ENCODE measurements at regions not wholly inside any gene's neighbourhood (a gene's known extent, or its start where the extent isn't known, plus 50 kb on each side); places are given as distances from the start of the nearest gene placed in this dataset.

DNA sequence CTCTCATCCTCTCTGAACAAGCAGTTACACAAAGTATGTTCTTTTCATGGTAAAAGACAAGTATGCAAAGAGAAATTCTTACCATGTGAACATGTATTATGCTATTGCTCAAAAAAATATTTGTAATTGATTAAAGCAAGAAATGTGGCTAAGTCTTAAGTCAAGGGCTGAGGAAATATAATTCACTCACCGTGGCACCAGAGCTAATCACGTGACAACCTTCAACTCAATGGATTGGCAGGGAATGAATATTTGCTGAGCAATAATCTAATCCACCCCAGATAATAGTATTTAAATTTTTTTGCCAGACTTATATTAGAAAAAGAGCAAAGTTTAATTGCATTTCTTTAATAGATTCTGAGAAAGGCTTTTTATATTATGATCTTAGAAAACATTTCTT lies 310.2 kb downstream of the HS3ST1 start:
- peaks cover 20% of the 10 kb centered on the region; the same call in 1 of the 2 replicates for H3K36me3 ChIP-seq (ENCODE audit: insufficient read depth, low read length)
- H3K4me2 ChIP-seq (ENCODE audit: low read depth, low read length, poor library complexity, severe bottlenecking): no peak overlapping the region
- H3K4me3 ChIP-seq (ENCODE audit: low read length, poor library complexity, severe bottlenecking): no peak overlapping the region
- H3K4me1 ChIP-seq (ENCODE audit: insufficient read depth, low read length, poor library complexity, severe bottlenecking): peaks cover 20% of the 10 kb centered on the region
- no peaks in the 10 kb centered on the region for H3K9me3 ChIP-seq (ENCODE audit: insufficient read depth, low read depth, low read length)
- no peak overlapping the region for H3K9ac ChIP-seq (ENCODE audit: low read depth, low read length, poor library complexity, severe bottlenecking)
- no peak overlapping the region for H2AFZ ChIP-seq (ENCODE audit: low read length)
- H3K27me3 ChIP-seq (ENCODE audit: insufficient read depth, low read length, poor library complexity, severe bottlenecking): no peaks in the 10 kb centered on the region
- no peak for TF ChIP-seq EZH2phosphoT487 (IDR thresholded peaks at IDR 0.05; ENCODE audit: borderline replicate concordance)
- TF ChIP-seq, protein P1, sequence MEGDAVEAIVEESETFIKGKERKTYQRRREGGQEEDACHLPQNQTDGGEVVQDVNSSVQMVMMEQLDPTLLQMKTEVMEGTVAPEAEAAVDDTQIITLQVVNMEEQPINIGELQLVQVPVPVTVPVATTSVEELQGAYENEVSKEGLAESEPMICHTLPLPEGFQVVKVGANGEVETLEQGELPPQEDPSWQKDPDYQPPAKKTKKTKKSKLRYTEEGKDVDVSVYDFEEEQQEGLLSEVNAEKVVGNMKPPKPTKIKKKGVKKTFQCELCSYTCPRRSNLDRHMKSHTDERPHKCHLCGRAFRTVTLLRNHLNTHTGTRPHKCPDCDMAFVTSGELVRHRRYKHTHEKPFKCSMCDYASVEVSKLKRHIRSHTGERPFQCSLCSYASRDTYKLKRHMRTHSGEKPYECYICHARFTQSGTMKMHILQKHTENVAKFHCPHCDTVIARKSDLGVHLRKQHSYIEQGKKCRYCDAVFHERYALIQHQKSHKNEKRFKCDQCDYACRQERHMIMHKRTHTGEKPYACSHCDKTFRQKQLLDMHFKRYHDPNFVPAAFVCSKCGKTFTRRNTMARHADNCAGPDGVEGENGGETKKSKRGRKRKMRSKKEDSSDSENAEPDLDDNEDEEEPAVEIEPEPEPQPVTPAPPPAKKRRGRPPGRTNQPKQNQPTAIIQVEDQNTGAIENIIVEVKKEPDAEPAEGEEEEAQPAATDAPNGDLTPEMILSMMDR (conservative IDR thresholded peaks at IDR 0.05; ENCODE audit: low read length): no peak
- H3K79me2 ChIP-seq (ENCODE audit: insufficient read depth, low read length): no peaks in the 10 kb centered on the region
- H3K9me2 ChIP-seq (replicated peaks; ENCODE audit: low read depth, low read length): no peaks in the 10 kb centered on the region
- H3F3A ChIP-seq (ENCODE audit: low read depth): no peaks in the 10 kb centered on the region
- no peaks in the 10 kb centered on the region for H4K20me1 ChIP-seq (ENCODE audit: insufficient read depth, low read length, poor library complexity, severe bottlenecking)

DNA sequence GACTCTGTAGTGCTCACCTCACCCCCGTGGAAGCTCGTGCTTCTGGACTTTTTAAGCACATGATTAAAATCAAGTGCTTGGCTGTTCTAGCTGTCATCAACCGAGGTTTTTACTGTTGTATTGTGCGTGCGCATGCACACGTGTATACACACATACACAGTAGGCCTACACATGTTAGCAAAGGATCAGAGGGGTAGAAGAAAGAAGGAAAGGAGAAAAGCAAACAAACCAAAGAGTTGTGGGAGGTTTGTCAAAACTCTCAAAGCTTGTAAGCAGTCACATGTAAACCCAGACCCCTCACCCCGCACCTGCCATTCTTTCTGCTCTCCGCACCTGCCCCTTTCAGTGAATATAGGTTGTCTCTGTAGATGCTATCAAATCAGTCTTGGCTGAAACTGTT lies 311.8 kb downstream of the HS3ST1 start:
- Histone ChIP-seq H3K79me2 (ENCODE audit: insufficient read depth, low read length) (no peaks in the 10 kb centered on the region), H2AFZ (ENCODE audit: low read length) (no peak overlapping the region), H3K36me3 (ENCODE audit: insufficient read depth, low read length) (peaks cover 15% of the 10 kb centered on the region; the same call in 1 of the 2 replicates), H3K9me2 (replicated peaks; ENCODE audit: low read depth, low read length) (no peaks in the 10 kb centered on the region), H3F3A (ENCODE audit: low read depth) (no peaks in the 10 kb centered on the region), H3K4me2 (ENCODE audit: low read depth, low read length, poor library complexity, severe bottlenecking) (no peak overlapping the region), H3K27me3 (ENCODE audit: insufficient read depth, low read length, poor library complexity, severe bottlenecking) (no peaks in the 10 kb centered on the region), H3K9me3 (ENCODE audit: insufficient read depth, low read depth, low read length) (no peaks in the 10 kb centered on the region), H3K4me3 (ENCODE audit: low read length, poor library complexity, severe bottlenecking) (no peak overlapping the region), H3K9ac (ENCODE audit: low read depth, low read length, poor library complexity, severe bottlenecking) (no peak overlapping the region), H4K20me1 (ENCODE audit: insufficient read depth, low read length, poor library complexity, severe bottlenecking) (no peaks in the 10 kb centered on the region), H3K4me1 (ENCODE audit: insufficient read depth, low read length, poor library complexity, severe bottlenecking) (peaks cover 26% of the 10 kb centered on the region)
- TF ChIP-seq, protein P1 (conservative IDR thresholded peaks at IDR 0.05; ENCODE audit: low read length): no peak
- TF ChIP-seq EZH2phosphoT487 (IDR thresholded peaks at IDR 0.05; ENCODE audit: borderline replicate concordance): no peak

DNA sequence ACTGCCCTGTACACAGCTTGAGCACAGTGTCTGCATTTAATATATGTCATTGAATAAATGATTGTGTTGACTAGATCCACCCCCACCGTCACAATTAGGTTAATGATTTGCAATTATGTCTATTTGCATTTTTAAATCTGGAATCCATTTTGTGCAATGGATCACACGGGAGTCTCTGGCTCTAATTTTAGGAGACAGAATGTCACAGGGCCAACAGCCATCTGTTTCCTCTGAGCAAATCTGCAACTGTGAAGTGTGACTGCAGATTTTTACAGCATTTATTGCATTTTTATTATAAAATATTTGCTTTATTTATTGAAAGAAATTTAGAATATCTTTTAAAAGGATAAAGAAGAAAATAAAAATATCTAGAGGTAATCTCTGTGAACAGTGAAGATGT lies 316.8 kb downstream of the HS3ST1 start:
- Histone ChIP-seq H3K4me2 (ENCODE audit: low read depth, low read length, poor library complexity, severe bottlenecking) (no peak overlapping the region), H3K36me3 (ENCODE audit: insufficient read depth, low read length) (0 out of 2 replicates have a peak, but pooled peaks cover 6% of the 10 kb centered on the region), H3K27me3 (ENCODE audit: insufficient read depth, low read length, poor library complexity, severe bottlenecking) (no peaks in the 10 kb centered on the region)

More for the DNA sequence above, 316.8 kb downstream of the HS3ST1 start:
- Histone ChIP-seq H2AFZ (ENCODE audit: low read length) (no peak overlapping the region), H3K9me2 (replicated peaks; ENCODE audit: low read depth, low read length) (no peaks in the 10 kb centered on the region), H3F3A (ENCODE audit: low read depth) (no peaks in the 10 kb centered on the region), H3K79me2 (ENCODE audit: insufficient read depth, low read length) (peaks cover 8% of the 10 kb centered on the region; the same call in 1 of the 2 replicates), H3K9ac (ENCODE audit: low read depth, low read length, poor library complexity, severe bottlenecking) (no peak overlapping the region), H3K9me3 (ENCODE audit: insufficient read depth, low read depth, low read length) (no peaks in the 10 kb centered on the region), H3K4me1 (ENCODE audit: insufficient read depth, low read length, poor library complexity, severe bottlenecking) (peaks cover 33% of the 10 kb centered on the region), H4K20me1 (ENCODE audit: insufficient read depth, low read length, poor library complexity, severe bottlenecking) (no peaks in the 10 kb centered on the region), H3K4me3 (ENCODE audit: low read length, poor library complexity, severe bottlenecking) (no peak overlapping the region)
- TF ChIP-seq, protein P1 (conservative IDR thresholded peaks at IDR 0.05; ENCODE audit: low read length): no peak
- no peak for TF ChIP-seq EZH2phosphoT487 (IDR thresholded peaks at IDR 0.05; ENCODE audit: borderline replicate concordance)

Data from Loucy (cell line).